ENCODE measurements at regions not wholly inside any gene's neighbourhood (a gene's known extent, or its start where the extent isn't known, plus 50 kb on each side); places are given as distances from the start of the nearest gene placed in this dataset.

DNA sequence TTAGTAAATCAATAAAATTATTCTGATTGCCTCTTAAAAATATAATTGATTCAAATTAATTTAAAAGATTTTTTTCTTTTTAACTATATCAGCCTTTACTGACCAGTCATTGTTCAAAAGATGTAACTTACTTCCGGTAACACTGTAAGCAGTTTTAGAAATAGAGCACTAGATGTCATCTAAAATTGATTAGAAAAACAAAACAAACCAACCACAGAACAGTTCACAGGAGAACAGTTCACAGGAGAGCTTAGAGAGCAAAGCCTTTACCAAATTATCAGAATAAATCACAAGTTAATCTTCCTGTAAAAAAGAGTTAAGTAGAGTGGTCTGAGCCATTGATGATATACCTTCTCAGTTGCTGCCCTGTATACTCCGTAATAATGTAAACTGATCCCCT is 133.3 kb upstream of the DGKB start:
- TF ChIP-seq, protein P1, sequence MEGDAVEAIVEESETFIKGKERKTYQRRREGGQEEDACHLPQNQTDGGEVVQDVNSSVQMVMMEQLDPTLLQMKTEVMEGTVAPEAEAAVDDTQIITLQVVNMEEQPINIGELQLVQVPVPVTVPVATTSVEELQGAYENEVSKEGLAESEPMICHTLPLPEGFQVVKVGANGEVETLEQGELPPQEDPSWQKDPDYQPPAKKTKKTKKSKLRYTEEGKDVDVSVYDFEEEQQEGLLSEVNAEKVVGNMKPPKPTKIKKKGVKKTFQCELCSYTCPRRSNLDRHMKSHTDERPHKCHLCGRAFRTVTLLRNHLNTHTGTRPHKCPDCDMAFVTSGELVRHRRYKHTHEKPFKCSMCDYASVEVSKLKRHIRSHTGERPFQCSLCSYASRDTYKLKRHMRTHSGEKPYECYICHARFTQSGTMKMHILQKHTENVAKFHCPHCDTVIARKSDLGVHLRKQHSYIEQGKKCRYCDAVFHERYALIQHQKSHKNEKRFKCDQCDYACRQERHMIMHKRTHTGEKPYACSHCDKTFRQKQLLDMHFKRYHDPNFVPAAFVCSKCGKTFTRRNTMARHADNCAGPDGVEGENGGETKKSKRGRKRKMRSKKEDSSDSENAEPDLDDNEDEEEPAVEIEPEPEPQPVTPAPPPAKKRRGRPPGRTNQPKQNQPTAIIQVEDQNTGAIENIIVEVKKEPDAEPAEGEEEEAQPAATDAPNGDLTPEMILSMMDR (IDR thresholded peaks at IDR 0.05; ENCODE audit: low read depth, low read length) = no peak
- no peak for TF ChIP-seq POLR2A (IDR thresholded peaks at IDR 0.05; ENCODE audit: extremely low read depth, insufficient read length)
